HG02938 (cell line): ENCODE measurements at regions not wholly inside any gene's neighbourhood (a gene's known extent, or its start where the extent isn't known, plus 50 kb on each side); places are given as distances from the start of the nearest gene placed in this dataset.
"Not testable (repeated sequence)": the region's sequence is repeated elsewhere in the genome, so short reads cannot be mapped to it uniquely, and the experiment has no call there.

Experiments used
- ATAC-seq: cut with Tn5 transposase; IDR thresholded peaks from one replicate; pipeline ENCODE4 v1.9.1; 2021; ENCODE audit warnings: mild to moderate bottlenecking, moderate library complexity; ENCODE audit not compliant: unreplicated experiment

- no peak for ATAC-seq
Measured at GRCh38 chr2:75932996-75933395, 222.3 kb upstream of the GCFC2 start.

GRCh38 chr2:75928093-75928492, 217.4 kb upstream of the GCFC2 start:
- ATAC-seq = no peak

- ATAC-seq = no peak
Measured at GRCh38 chr2:75925331-75926024, 214.8 kb upstream of the GCFC2 start.

- ATAC-seq = no peak
Measured at GRCh38 chr2:75922191-75922590, 211.5 kb upstream of the GCFC2 start.

DNA sequence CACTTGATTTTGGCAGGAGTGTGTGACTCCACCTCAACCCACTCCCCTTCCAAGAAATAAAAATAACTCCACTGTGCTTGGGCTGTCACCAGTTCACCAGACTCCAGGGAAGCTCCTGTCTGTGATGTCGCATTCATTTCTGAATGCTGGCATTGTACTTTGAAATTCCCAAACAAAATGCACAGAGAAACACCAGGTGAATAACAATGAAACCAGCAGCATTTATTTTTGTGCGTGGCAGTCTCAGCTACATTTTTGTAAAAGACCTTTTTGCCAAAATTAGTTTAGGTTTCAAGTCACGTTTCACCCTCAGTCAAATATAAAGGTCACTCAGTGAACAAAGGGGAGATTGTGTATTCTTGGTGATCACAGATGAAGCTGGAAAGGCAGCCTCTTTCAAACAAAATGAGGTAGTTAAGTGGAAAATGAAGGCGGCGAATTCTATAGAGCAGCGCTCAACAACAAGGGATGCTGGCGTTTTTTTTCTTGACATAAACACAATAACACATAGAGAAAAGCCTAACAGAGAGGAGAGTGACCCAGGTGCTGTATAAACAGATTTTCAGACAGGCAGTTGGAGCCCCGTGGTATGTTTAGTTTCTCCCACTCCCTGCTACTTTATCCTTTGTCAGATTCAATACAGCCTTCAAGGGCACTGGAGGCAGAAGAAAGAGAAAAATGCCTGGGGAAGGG, 210.3 kb upstream of the GCFC2 start:
- no peak for ATAC-seq

DNA sequence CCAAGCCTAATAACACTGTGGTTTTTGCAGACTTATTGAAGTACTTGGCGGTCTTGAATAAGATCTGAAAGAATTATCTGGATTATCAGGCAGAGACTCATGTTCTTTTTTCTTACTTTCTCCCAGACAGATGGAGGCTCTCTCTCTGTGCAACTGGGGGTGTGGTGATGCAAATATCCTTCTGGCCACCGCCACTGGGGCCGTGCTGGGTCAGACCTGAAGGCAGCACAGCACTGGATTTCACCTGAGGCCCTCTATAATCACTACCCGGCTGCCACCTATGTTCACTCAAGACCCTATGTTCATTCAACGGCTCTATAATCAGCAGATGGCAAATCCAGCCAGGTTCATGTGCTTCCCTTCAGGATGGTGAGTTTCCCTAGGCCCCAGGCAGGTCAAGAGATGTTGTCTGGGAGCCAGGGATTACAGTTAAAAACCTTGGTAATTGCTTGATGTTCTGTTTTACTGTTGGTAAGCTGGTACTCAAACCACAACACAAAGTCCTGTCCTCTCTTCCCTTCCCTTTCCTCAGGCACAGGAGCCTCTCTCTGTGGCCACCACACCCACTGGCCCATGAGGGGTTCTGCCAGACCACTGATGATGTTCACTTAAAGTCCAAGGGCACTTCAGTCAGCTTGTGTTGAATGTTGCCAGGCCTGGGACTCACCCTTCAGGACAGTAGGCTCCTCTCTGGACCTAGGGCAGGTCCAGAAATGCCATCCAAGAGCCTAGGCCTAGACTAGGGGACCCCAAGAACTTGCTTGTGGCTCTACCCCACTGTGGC, 205.3 kb upstream of the GCFC2 start:
- ATAC-seq = no peak

- ATAC-seq = peak; percentile 72
Measured at GRCh38 chr2:75896779-75897366, 186.2 kb upstream of the GCFC2 start.

DNA sequence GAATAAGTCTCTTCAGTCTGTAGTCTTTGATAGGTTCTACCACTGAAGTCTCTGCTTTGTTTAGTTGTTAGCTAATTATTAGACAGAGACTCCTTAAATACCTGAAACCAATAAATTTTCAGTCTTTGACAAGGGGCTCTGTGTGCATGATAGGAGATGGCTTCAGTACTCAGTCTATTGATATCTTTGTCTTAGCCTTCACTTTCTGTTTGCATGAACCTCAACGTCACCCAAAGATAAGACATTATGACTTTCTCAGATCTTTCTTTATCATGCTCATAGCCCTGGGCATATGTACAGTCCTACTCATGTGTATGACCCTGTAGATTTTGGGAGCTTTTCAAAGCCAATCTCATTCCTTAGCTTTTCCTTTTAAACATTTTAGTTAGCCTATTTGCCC, 183.5 kb upstream of the GCFC2 start:
- ATAC-seq = peak; percentile 86

GRCh38 chr2:75892490-75892889, 181.8 kb upstream of the GCFC2 start:
- ATAC-seq = no peak

GRCh38 chr2:75882530-75882929, 171.8 kb upstream of the GCFC2 start:
- no peak for ATAC-seq

DNA sequence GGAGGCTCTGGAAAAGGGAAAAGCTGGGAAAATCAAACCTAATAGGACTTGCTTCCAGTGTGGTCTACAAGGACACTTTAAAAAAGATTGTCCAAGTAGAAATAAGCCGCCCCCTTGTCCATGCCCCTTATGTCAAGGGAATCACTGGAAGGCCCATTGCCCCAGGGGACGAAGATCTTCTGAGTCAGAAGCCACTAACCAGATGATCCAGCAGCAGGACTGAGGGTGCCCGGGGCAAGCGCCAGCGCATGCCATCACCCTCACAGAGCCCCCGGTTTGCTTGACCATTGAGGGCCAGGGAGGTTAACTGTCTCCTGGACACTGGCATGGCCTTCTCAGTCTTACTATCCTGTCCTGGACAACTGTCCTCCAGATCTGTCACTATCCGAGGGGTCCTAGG, 164.9 kb upstream of the GCFC2 start:
- ATAC-seq = not testable (repeated sequence)

DNA sequence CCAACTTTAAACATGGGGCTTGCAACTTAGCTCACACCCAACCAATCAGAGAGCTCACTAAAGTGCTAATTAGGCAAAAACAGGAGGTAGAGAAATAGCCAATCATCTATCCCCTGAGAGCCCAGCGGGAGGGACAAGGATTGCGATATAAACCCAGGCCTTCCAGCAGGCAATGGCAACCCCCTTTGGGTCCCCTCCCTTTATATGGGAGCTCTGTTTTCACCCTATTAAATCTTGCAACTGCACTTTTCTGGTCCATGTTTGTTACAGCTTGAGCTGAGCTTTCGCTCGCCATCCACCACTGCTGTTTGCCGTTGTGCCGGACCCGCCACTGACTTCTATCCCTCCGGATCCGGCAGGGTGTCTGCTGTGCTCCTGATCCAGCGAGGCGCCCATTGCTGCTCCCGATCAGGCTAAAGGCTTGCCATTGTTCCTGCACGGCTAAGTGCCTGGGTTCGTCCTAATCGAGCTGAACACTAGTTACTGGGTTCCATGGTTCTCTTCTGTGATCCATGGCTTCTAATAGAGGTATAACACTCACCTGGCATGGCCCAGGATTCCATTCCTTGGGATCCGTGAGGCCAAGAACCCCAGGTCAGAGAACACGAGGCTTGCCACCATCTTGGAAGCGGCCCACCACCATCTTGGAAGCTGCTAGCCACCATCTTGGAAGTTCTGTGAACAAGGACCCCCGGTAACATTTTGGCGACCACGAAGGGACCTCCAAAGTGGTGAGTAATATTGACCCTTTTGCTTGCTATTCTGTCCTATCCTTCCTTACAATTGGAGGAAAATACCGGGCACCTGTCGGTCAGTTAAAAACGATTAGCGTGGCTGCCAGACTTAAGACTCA, 161.3 kb upstream of the GCFC2 start:
- not testable (repeated sequence) for ATAC-seq

- ATAC-seq = peak; percentile 58
Measured at GRCh38 chr2:75870651-75871137, 160.0 kb upstream of the GCFC2 start.

- ATAC-seq = no peak
Measured at GRCh38 chr2:75870133-75870532, 159.4 kb upstream of the GCFC2 start.

GRCh38 chr2:75865702-75866101, 155.0 kb upstream of the GCFC2 start:
- no peak for ATAC-seq

GRCh38 chr2:75865083-75865482, 154.4 kb upstream of the GCFC2 start:
- ATAC-seq = no peak

DNA sequence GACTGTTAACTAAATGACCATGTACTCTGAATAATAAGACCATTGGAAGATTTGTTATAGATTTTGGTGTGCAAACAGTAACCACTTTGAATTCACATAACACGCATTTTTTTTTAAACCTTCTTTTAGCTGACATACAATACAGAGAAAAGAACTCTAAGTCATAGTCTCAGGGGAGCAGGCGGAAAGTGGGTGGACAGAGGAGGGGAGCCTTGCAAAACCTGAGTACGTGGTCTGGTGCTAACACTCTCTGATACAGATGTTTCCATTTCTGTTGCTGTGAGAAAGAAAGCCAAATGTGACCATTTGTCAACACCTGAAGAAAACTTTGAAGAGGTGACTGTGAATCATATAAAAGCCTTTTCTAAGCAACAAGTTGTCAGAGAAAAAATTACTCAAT, 151.8 kb upstream of the GCFC2 start:
- ATAC-seq = no peak

- ATAC-seq = no peak
Measured at GRCh38 chr2:75853436-75853835, 142.7 kb upstream of the GCFC2 start.

DNA sequence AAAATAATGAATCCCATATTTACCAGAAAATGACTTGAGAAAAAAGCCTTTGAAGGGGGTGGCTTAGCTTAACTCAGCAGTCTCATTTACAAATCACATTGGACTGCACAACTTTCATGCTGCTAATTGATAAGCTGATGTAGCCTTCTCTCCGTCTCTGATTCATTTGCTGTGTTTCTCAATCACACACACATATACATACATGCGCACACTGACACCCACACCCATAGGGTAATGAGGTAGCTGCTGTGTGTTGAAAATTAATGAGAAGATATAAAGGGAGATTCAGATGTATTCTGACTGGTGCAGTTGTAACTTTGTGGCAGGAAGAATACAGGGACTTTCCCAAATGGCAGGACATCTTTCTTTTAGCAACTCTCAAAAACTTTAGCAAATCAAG, 141.9 kb upstream of the GCFC2 start:
- ATAC-seq = no peak

DNA sequence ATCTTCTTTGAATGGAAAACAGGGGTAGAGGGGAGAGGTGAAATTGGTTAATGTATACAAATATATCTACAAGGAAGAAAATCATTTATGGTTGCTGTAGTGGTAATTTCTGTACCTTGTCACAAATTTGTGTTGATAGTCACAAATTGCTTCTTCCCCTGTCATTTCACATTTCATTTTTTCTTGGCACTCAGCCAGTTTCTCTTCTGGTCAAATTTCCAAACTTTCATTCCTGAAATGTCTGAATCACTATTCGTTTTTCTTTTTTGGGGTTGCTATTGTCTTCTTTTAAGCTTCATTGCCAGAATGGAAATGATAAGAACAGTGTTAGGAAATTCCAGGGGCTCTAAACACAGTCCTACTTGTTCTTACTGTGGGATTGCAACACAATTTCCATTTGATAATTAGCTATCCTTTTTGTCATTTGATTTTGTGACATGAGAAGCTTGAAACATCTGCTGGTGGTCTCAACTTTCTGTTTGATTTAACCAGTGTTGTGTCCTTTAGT, 136.0 kb upstream of the GCFC2 start:
- no peak for ATAC-seq
